GM12891 (cell line): ENCODE measurements at regions not wholly inside any gene's neighbourhood (a gene's known extent, or its start where the extent isn't known, plus 50 kb on each side); places are given as distances from the start of the nearest gene placed in this dataset.

Experiments used
- PAX5 ChIP-seq: IDR thresholded peaks from 2 replicates; pipeline ENCODE4 v1.6.1; 2011; ENCODE audit warnings: low read length, moderate library complexity, mild to moderate bottlenecking; ENCODE audit not compliant: insufficient read depth, severe bottlenecking
- POLR2A ChIP-seq: IDR thresholded peaks from 2 replicates; pipeline ENCODE4 v1.6.1; 2011; ENCODE audit warnings: low read depth, low read length, control low read depth
- POLR2AphosphoS5 ChIP-seq: IDR thresholded peaks from 2 replicates; pipeline ENCODE4 v1.6.1; 2011; ENCODE audit warnings: low read depth, low read length, control low read depth
- SPI1 ChIP-seq: IDR thresholded peaks from 2 replicates; pipeline ENCODE4 v1.6.1; 2011; ENCODE audit warnings: low read depth, low read length, control low read depth
- TAF1 ChIP-seq: IDR thresholded peaks from 2 replicates; pipeline ENCODE4 v1.6.1; 2011; ENCODE audit warnings: low read depth, low read length, control low read depth

- TF ChIP-seq POLR2AphosphoS5 (no peak), PAX5 (no peak), POLR2A (no peak), SPI1 (no peak), TAF1 (no peak)
These were observed 807.4 kb upstream of the ADGRL2 start for GRCh38 chr1:80993154-80993980.
